HFFc6 (cell line): ENCODE measurements at regions not wholly inside any gene's neighbourhood (a gene's known extent, or its start where the extent isn't known, plus 50 kb on each side); places are given as distances from the start of the nearest gene placed in this dataset.

Source experiments
- DNase-seq: peaks from one replicate; pipeline ENCODE4 v3.0.0-alpha.2; 2018
- H3K27ac Mint-ChIP-seq: 2 replicates; pipeline ENCODE4 v1.8.0; 2020; ENCODE audit warnings: mild to moderate bottlenecking, mixed read lengths
- H3K27me3 Mint-ChIP-seq: 2 replicates; pipeline ENCODE4 v1.8.0; 2021; ENCODE audit warnings: mild to moderate bottlenecking, moderate library complexity, mixed read lengths; ENCODE audit not compliant: insufficient read depth
- H3K36me3 Mint-ChIP-seq: 2 replicates; pipeline ENCODE4 v1.8.0; 2021; ENCODE audit warnings: low read depth, mixed read lengths
- H3K4me1 Mint-ChIP-seq: 2 replicates; pipeline ENCODE4 v1.8.0; 2020; ENCODE audit warnings: low read depth, mixed read lengths
- H3K4me3 Mint-ChIP-seq: 2 replicates; pipeline ENCODE4 v1.8.0; 2020; ENCODE audit warnings: mild to moderate bottlenecking, moderate library complexity, mixed read lengths
- H3K9me3 Mint-ChIP-seq: 2 replicates; pipeline ENCODE4 v1.8.0; 2020; ENCODE audit warnings: mild to moderate bottlenecking, mixed read lengths
- TF ChIP-seq, protein P1 (sequence below): fragments of 200-600 bp; sonication (generic); IDR thresholded peaks from 2 replicates; pipeline ENCODE4 v1.5.0; 2021; ENCODE audit warnings: antibody characterized with exemption, mild to moderate bottlenecking

DNA sequence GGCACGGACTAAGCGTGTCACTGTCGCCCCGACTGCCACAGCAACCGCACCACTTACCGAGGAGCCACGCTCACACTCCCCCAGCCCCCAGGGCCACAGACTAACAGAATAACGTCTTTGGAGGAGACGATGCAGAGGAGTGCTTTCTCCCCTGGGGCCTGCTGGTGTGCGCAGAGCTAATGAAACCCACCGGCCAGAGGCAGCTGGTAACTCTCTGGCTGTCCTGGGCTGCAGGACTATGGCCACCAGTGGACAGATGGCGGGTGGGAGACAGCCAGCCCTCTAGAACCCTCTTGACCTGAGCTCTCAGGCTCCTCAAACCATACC lies 228.0 kb downstream of the DLL1 start:
- TF ChIP-seq, protein P1, sequence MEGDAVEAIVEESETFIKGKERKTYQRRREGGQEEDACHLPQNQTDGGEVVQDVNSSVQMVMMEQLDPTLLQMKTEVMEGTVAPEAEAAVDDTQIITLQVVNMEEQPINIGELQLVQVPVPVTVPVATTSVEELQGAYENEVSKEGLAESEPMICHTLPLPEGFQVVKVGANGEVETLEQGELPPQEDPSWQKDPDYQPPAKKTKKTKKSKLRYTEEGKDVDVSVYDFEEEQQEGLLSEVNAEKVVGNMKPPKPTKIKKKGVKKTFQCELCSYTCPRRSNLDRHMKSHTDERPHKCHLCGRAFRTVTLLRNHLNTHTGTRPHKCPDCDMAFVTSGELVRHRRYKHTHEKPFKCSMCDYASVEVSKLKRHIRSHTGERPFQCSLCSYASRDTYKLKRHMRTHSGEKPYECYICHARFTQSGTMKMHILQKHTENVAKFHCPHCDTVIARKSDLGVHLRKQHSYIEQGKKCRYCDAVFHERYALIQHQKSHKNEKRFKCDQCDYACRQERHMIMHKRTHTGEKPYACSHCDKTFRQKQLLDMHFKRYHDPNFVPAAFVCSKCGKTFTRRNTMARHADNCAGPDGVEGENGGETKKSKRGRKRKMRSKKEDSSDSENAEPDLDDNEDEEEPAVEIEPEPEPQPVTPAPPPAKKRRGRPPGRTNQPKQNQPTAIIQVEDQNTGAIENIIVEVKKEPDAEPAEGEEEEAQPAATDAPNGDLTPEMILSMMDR: no peak
- no peaks in the 10 kb centered on the region for H3K36me3 Mint-ChIP-seq
- H3K4me1 Mint-ChIP-seq: no peaks in the 10 kb centered on the region
- H3K4me3 Mint-ChIP-seq: no peak overlapping the region
- DNase-seq: no peak
- no peaks in the 10 kb centered on the region; the same call in none of the 2 replicates for H3K27me3 Mint-ChIP-seq
- no peak overlapping the region for H3K27ac Mint-ChIP-seq
- peaks cover 30% of the 10 kb centered on the region for H3K9me3 Mint-ChIP-seq

DNA sequence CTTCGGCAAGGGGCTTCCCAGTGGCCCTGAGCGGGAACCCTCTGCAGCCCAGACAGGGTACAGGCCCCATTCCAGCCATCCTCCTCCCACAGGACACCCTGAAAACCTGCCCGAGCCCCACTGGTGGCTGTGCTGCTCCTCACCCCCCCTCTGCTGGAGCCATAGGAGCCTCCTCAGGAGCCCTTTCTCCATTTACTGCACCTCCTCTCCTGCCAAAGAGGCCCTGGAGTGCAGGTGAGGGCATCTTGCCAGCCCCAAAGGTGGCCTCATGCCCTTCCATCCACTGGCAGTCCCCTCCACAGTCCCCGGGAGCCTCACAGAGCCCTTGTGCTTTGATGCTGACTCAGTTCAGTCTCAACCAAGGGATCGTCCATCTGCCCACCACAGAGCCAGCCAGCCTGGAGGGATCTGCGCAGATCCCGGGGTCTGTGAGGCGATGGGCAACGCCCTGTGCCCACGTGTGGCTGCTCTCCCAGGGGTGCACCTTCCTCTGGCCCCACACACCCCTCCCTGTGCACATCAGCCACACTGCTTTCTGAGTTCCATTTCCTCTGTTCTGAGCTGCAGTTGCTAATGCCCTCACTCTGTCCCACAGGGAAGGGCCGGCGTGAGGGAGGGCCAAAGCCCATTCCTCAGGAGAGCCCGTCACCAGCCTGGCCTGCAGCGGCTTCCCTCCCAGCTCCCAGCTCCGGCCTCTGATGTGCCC lies 228.5 kb downstream of the DLL1 start:
- Mint-ChIP-seq H3K36me3 (no peaks in the 10 kb centered on the region), H3K27me3 (no peaks in the 10 kb centered on the region; the same call in none of the 2 replicates), H3K9me3 (peaks cover 33% of the 10 kb centered on the region), H3K4me1 (no peaks in the 10 kb centered on the region), H3K4me3 (no peak overlapping the region), H3K27ac (no peak overlapping the region)
- TF ChIP-seq, protein P1: no peak
- no peak for DNase-seq

DNA sequence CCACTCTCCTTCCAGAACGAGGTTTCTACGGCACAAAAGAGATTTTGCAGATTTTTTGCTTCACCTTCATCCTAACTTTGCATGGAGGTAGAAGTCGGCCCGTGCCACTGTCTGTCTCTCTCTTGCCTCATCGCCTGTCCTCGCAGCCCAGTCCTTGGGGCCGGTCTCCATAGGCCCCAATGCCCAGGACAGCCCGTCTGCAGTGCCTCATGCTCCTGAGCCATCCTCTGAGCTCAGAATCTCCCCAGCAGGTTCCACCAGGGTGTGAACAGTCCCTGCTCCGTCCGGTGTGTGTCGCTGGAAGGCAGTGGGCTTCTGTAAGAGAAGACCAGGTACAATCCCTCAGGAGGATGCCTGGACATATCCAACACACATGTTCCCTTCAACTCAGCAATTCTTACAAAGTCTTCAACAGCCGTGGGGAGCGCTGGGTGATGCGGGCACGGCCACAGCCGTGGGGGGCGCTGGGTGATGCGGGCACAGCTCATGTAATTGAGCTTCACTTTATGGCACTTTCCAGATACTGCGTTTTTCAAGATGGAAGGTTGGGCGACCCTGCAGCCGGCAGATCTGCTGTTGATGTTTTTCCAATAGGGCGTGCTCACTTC lies 231.9 kb downstream of the DLL1 start:
- DNase-seq: no peak
- Mint-ChIP-seq H3K36me3 (peaks cover 5% of the 10 kb centered on the region; the same call in 1 of the 2 replicates), H3K9me3 (peaks cover 42% of the 10 kb centered on the region), H3K27me3 (peaks cover 1% of the 10 kb centered on the region), H3K4me3 (no peak overlapping the region), H3K27ac (no peak overlapping the region), H3K4me1 (no peaks in the 10 kb centered on the region)
- TF ChIP-seq, protein P1: no peak

DNA sequence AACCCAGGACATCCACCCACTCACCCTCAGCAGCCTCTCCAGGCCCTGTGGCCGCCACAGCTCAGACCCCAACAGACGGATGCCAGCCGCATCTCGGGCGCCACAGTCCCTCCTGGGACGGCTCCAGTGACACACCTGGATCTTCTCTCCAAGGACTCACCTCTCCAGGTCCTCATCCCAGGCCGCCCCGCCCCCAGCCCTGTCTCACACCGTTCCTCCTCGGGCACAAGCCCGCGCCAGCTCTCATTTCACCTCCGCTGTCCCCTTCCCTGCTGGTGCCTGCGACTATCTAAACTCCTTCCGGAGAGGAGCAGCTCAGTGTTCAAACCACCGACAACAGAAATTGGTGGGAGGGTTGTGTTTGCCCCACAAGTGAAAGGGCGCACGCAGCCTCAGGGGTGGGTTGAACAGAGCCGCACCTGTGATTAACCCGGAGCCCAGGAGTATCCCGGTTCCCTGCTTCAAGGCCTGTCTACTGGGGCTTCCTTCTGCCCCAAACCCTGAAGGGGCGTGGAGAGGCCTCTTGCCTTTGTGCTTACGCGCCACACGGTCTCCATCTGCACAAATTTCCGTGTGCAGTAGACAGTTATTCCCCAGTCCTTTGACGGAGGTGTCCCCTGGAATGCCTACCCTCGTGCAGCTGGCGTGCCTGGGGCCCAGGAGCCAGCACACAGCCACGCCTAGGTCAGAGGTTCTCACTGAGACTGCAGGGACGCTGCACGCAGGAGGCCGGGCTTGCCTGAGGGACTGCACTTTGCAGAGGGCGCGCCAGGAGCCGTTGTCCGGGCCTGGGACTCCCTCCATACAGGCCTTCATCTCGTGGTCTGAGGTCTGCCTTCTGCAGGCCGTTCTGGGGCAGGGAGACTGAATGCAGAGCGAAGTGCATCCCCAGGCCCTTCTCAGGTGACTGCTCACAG lies 232.7 kb downstream of the DLL1 start:
- no peak for DNase-seq
- H3K4me1 Mint-ChIP-seq: no peaks in the 10 kb centered on the region
- TF ChIP-seq, protein P1: no peak
- H3K4me3 Mint-ChIP-seq: no peak overlapping the region
- peaks cover 1% of the 10 kb centered on the region for H3K27me3 Mint-ChIP-seq
- H3K27ac Mint-ChIP-seq: no peak overlapping the region
- peaks cover 43% of the 10 kb centered on the region for H3K9me3 Mint-ChIP-seq
- H3K36me3 Mint-ChIP-seq: peaks cover 6% of the 10 kb centered on the region

DNA sequence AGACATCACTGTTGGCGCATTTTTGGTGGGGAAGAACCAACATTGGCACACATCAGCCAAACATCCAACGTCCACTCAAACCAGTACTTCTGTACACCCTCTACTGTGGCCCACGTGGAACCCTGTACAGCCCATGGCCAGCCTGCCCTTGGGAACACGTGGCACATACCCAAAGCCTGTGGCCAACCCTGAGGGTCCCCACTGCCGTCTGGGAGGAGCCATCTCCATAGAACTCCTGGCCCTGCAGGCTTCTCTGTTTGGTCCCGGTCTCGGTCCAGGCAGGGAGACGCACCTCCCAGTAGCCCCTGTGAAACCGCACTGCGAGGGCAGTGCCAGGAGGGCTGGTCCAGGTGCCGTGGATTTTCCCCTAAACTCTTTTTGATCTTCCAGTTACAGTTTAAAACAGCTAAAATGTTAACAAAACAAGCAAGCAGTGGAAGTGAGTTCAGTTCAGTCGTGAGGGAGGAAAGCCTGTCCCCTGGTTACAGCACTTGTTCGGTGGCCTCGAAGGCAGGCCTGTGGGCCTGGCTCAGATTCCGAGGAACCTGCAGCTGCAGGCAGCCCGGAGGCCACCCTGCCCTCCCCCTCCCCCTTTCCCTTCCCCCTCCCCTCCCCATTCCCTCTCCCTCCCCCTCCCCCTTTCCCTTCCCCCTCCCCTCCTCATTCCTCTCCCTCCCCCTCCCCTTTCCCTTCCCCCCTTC lies 233.7 kb downstream of the DLL1 start:
- H3K27me3 Mint-ChIP-seq: peaks cover 1% of the 10 kb centered on the region
- H3K9me3 Mint-ChIP-seq: peaks cover 44% of the 10 kb centered on the region
- TF ChIP-seq, protein P1: no peak
- H3K4me3 Mint-ChIP-seq: no peak overlapping the region
- no peaks in the 10 kb centered on the region for H3K4me1 Mint-ChIP-seq
- no peak for DNase-seq
- peaks cover 10% of the 10 kb centered on the region for H3K36me3 Mint-ChIP-seq
- H3K27ac Mint-ChIP-seq: no peak overlapping the region
